ENCODE measurements at regions not wholly inside any gene's neighbourhood (a gene's known extent, or its start where the extent isn't known, plus 50 kb on each side); places are given as distances from the start of the nearest gene placed in this dataset.

- TF ChIP-seq CTCF (IDR thresholded peaks at IDR 0.05) (no peak), POLR2AphosphoS5 (IDR thresholded peaks at IDR 0.05; ENCODE audit: low read depth, low read length) (no peak)
These were observed 378.5 kb upstream of the CAMK1G start for GRCh38 chr1:209205039-209205438.
